ENCODE measurements at regions not wholly inside any gene's neighbourhood (a gene's known extent, or its start where the extent isn't known, plus 50 kb on each side); places are given as distances from the start of the nearest gene placed in this dataset.

- TF ChIP-seq REST (IDR thresholded peaks at IDR 0.05; ENCODE audit: low read depth) (no peak), SRF (IDR thresholded peaks at IDR 0.05; ENCODE audit: low read depth) (no peak), CTCF (IDR thresholded peaks at IDR 0.05 in 2 of 3, conservative IDR thresholded peaks at IDR 0.05 in 1 of 3; ENCODE audit: borderline replicate concordance in 1 of 3, insufficient read depth in 1 of 3, low read depth in 2 of 3, low read length in 2 of 3) (no peak), RAD21 (IDR thresholded peaks at IDR 0.05; ENCODE audit: low read depth) (no peak), POLR2AphosphoS5 (IDR thresholded peaks at IDR 0.05; ENCODE audit: low read depth, low read length) (no peak), POLR2A (IDR thresholded peaks at IDR 0.05; ENCODE audit: borderline replicate concordance, extremely low read depth, insufficient read depth, insufficient read length) (no peak), EZH2phosphoT487 (IDR thresholded peaks at IDR 0.05; ENCODE audit: borderline replicate concordance) (no peak), ZBTB33 (IDR thresholded peaks at IDR 0.05; ENCODE audit: extremely low read depth, insufficient replicate concordance, low read length) (no peak), ZFX (IDR thresholded peaks at IDR 0.05) (no peak)
These were observed 508.4 kb upstream of the ZEB2 start for GRCh38 chr2:145028101-145028920.
